NCI-H128 (cell line): ENCODE measurements at regions not wholly inside any gene's neighbourhood (a gene's known extent, or its start where the extent isn't known, plus 50 kb on each side); places are given as distances from the start of the nearest gene placed in this dataset.

ENCODE experiments used
- DNase-seq: peaks from one replicate; lab custom pipeline; 2025; ENCODE audit not compliant: unreplicated experiment; lab: John Stamatoyannopoulos, UW

- no peak for DNase-seq
Observed at GRCh38 chr7:16235147-16236114, 185.9 kb downstream of the CRPPA start.

DNA sequence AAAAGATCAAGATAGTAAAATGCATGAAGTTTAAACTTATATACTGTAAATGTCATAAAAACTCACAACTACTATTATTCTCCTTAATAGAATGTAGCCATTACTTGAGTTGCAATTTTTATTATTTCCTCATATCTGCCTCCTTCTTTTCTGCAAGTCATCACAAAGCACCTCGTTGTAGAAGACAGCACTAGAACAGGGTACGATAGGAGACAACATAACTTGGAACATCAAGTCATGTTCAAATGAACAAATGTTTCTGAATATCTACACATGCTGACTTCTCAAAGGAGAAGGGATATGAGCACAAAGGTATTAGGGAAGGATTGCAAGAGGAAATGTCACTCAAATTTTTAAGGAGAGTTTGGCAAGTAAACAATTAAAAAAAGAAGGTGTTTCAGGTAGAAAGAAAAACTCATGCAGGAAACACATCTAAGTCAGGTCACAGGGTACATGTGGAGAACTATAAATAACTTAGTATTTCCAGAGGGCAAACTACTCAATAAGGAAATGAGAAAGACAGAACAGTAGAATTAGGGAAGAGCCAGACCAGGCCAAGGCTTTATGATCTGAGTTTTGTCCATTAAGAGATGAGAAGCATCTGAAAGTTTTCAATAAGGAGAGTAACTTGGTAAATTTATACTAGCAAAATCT lies 186.7 kb downstream of the CRPPA start:
- no peak for DNase-seq

DNA sequence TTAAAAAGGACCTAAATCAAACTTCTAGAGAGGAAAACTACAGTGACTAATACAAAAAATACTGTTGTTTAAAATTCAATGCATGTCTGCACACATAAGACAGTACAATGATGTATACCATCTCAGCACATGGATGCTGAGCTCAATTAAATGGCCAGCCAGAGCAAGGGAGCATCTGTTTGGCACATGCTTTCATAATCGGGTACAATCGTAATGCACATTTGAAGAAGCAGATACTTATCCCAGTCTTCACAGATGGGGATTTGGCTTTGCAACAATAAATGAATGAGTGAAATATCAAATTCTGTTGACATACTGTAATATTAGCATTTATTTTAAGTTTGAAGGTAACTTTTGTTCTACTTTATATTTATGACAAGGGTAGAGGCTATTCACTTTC lies 187.8 kb downstream of the CRPPA start:
- no peak for DNase-seq

- DNase-seq = no peak
Observed at GRCh38 chr7:16232273-16232672, 189.1 kb downstream of the CRPPA start.

- DNase-seq = no peak
Observed at GRCh38 chr7:16223963-16224707, 197.2 kb downstream of the CRPPA start.

GRCh38 chr7:16212610-16213009 lies 208.7 kb downstream of the CRPPA start:
- no peak for DNase-seq

DNA sequence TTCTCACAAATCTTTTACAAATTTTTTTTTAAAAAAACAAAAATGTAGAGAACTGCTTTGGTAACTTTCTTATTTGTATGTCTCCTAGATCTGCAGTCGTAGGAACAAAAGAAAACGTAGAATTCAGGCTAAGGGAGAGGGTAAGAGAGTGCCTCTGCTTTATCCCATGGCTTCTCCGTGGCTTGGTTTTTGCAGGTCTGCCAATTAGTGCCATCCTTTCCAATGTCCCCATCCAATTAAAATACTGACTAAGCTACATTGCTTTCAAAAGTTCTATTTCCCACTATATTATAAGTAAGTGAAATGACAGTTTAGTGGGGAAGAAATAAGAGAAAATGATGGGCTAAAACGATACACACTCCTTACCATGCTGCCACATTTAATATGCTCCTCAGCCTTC lies 209.3 kb downstream of the CRPPA start:
- DNase-seq = no peak

- DNase-seq = no peak
Observed at GRCh38 chr7:16211402-16211925, 209.9 kb downstream of the CRPPA start.

DNA sequence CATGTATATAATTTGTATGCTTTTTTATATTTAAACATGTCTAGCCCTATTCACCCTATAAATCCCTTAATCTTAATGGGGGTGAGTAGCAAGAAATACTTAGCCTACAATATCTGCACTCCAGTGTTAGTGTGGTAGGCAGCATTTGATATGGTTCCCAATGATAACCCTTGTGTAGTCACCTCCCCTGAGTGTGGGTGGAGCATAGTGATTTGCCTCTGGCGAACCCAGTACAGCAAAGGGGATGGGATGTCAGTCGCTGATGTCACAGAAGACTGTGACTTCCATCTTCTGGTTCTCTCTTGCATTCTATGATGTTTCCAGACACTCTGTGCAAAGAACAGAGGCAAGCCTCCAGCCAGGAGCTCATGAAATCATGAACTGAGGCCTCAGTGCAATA lies 211.2 kb downstream of the CRPPA start:
- no peak for DNase-seq

GRCh38 chr7:16207321-16207720 lies 214.0 kb downstream of the CRPPA start:
- no peak for DNase-seq

DNA sequence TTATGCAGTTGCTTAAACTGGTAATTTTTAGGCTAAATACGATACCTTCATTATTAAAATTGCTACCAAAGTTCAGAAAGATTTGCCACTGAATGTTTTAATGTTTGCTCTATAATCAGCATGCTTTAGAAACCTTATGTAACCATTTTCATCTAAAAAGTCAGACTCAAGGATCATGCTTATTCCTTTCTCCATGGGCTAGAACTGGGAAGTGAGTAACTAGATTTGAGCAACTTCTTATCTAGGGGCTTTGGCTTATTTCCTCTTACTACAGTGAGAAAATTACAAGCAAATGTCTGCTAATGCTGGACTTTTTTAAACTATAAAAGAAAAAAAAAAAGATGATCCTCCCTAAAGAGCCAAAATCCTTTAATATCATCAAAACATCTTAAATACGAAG lies 215.9 kb downstream of the CRPPA start:
- no peak for DNase-seq

- no peak for DNase-seq
Observed at GRCh38 chr7:16204953-16205352, 216.4 kb downstream of the CRPPA start.

DNA sequence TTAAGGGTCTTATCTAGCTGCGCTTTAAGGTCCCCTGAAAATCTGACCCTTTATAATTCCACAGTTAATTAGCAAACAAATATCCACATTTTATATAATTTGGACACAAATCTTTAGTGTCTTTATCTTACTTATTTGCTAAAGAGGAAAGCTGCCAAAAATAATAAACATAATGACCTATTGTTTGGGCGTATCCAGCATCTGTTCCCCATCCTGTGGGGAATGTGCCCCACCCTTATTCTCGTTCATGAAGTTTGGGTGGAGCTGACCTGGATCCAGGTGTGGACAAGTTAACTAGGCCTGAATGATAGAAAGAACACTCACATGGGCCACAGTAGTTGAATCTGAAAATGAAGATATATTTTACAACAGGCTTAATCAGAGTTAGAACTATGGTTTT lies 218.3 kb downstream of the CRPPA start:
- no peak for DNase-seq

DNA sequence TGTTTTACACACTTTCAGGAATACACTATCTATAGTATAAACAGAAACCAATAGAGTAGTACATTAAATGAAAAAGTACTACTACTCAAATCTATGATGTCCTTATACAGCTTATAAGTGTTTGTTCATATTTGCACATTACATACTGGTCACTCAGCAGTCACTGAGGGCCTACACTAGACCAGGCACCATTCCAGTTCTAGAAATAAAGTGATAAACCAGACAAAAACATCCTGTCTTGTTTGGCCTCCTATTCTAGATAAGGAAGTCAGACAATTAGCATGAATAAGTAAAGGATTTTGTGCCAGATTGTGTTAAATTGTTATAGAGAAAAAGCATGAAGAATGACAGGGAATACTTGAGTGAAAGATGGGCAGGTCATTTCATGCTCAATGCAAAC lies 219.0 kb downstream of the CRPPA start:
- DNase-seq = no peak

GRCh38 chr7:16200591-16200990 lies 220.7 kb downstream of the CRPPA start:
- no peak for DNase-seq

GRCh38 chr7:16193631-16194030 lies 227.7 kb downstream of the CRPPA start:
- no peak for DNase-seq

DNA sequence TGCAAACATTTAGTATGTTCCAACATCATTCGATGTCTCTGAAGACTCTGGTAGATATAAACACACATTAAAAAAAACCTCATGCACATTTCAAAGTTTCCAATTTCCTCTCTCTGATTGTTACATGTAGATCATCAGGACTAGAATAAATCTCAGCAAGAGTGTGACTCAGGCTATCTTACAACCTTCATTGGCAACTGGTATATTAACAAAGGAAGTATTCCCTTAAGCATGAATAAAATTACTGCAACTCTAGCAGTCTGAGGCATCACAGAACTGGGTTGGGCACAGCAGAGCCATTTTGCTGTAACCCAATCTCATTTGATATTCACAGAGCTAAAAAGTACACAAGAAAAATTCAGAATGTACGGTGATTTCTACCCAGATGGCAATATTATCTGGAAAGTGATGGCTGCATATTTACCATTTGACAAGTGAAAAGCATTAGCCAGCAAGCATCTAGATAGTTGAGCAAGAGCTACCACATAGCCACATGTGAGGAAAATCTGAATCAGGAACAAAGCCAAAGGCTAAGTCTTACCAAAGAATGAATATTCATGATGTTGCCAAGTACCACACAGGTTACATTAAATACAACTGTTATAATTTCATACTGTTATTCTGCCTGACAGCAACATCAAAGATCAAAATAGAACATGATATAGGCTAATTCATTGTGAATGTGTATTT lies 232.2 kb downstream of the CRPPA start:
- DNase-seq = no peak

DNA sequence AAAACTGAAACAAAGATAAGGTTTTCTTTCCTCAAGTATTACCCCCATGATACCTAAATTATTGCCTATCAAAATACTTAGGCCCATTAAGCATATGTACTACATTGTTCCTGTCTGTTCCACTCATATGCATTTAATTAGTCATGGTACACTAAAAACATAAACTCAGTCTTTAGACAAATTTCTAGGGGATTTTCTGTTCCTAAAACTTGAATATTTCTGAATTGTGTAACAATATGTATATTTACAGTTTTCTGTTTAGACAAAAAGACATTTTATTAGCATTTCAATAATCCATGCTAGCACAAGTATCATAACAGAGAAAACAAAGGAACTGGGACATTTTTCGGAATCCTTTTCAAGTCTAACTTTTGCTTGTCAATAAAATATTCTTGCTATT lies 234.2 kb downstream of the CRPPA start:
- DNase-seq = no peak

DNA sequence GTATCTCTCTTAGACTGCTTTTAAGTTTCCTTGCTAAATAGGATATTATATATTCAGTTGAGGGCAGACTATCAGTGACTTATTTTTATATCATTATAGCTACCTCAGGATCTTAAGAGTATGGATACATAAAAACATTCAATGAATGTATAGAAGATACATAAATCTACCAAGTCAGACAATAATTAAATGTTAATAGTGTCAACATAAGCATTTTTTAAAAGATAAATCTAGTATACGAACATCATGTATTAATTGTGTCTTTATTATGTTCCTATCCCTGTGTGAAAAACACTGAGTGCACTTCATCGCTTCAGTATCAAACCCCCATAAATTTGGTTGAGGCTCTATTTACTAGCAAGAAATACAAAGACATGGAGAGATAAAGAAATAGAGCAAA lies 242.8 kb downstream of the CRPPA start:
- no peak for DNase-seq

DNA sequence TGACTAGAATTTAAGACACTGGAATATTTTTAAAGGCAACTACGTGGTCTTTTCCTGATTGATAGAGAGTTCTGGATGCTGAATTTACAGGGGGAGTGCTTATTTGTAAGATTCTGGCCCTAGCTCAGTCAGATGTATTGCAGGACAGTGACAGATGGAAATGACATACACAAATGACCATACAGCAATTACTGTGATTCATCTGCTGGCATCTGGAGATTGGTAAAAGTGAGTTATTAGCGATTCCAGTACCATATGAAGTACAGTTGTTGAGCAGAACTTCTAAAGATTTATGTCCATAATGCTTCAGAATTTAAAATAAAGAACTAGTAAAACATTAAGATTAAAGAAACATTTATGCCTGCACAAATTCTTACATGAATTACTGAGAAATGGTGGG lies 243.2 kb downstream of the CRPPA start:
- no peak for DNase-seq

- no peak for DNase-seq
Observed at GRCh38 chr7:16174253-16174652, 247.1 kb downstream of the CRPPA start.
